Lung microvascular endothelial cell (primary cell): ENCODE measurements at regions not wholly inside any gene's neighbourhood (a gene's known extent, or its start where the extent isn't known, plus 50 kb on each side); places are given as distances from the start of the nearest gene placed in this dataset.

Experiments
- DNase-seq, 2 donors: peaks; one replicate each; pipeline versions ENCODE4 v3.0.0 to v3.0.0-alpha.2; 2010; ENCODE audit warnings: low read depth in 2 of 2

DNA sequence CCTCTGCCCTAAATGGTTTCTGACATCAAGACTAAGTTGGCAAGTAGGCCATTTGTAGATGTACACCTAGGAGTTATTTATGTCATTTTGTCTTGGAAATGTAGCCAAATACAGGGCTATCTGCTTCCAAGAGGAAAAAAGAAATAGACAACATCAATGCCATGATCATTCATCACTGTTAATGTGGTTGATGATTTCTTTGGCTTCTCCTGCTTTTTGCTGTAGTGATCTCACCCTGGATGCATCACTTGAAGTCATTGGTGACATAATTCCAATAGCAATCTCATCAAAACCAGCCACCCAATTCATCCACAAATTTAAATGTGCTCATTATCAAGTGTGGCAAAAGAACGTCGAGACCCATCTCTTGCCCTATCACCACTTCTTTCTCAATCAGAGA is 222.6 kb upstream of the PPARGC1A start:
- no peak for DNase-seq

DNA sequence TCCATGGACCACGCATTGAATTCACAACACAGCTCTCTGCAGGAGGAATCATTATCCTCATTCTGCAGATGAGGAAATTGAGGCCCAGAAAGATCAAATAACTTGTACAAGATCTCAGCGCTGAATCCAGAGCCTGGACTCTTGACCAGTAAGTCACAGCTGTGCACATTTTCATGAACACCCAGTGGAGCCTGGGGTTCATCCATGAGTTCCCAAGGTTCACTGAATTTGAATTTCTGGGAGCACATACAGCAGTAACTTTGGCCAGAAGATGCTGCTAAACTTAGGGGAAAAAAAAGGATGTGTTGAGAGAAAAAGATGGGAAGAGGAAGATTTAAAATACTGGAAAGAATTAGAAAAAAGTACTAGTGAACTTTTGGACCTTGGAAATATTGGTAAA is 218.7 kb upstream of the PPARGC1A start:
- DNase-seq = no peak

DNA sequence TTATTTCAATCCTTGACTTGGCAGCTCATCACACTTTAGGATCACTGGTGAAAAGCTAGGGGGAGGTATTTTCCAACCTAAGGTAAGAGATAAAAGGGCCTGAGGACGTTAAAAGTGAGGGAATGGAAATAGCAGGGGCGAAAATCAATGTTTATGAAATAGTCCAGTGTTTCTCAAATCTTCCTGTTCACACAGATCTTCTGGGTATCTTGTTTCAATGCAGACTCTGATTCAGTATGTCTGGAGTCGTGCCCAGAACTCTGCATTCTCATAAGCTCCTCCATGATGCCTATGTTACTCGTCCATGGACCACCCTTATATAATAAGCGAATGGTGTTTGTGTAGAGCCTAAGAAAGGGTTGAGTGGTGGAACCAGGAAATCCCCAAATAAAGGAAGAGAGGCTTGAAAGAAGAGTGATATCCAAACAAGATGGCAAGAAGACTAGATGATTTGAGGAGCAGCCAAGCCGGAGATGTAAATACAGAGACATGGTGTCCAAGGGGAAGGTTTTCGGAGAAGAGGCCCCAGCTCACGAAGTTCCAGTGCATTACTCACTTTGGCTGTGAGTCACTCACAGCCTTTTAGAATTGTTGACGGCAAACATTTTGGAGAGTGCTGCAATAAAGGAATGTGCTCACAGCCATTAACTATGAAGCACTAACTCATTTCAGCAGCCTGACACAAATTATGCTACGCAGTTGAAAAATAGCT is 215.6 kb upstream of the PPARGC1A start:
- peak in 1 of 2 donors; percentile 55 for DNase-seq

DNA sequence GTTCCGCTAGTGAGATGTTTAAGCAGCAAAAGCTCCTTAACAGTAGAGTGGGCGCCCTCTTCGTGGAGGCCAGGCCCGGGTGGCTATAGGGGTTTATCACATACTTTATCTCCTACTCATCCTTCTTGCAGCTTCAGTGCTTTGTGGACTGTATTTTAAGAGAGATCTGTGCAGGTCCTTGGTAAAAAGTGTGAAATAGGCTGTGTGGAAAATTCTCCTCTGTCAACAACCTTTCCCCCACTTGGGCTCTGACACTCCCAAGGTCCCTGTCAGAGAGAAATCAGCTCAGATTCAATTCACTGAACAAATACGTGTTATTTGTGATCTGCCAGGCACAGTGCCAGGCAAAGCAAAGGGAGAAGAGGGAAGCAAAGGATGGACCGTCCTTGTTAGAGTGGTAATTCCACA is 214.3 kb upstream of the PPARGC1A start:
- DNase-seq = no peak

DNA sequence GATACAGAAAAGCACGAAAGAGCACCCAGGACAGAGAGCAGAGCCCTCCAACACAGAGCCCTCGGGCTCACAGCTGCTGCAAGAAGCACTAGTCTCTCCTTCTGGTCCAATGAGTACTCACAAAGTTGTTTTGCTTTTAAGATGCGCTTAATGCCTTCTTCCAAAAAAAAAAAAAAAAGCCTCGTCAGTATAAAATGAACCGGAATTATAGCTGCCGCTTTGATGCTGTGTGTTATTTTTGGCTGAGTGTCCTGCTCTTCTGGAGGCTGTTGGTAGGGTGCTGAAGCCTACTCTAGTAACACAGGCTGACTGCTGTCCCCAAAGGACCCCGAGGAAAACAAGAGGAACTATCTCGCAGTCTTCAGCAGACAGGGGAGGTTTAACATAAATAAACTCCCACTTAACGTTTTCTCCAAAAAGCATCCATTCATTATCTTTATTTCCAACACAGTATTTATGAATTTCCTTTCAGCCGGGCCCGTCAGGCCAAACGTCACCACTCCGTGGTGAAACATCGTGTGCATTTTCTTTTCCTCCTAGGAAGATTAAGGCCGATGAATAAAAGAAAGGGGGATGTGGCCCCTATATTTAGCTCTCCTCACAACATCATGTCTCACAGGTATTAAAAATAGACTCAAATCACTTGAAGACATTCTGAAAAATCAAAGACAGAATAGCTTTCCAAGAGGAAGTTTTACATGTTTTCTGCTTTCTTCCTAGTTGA is 213.7 kb upstream of the PPARGC1A start:
- DNase-seq = peak in 1 of 2 donors; percentile 13

DNA sequence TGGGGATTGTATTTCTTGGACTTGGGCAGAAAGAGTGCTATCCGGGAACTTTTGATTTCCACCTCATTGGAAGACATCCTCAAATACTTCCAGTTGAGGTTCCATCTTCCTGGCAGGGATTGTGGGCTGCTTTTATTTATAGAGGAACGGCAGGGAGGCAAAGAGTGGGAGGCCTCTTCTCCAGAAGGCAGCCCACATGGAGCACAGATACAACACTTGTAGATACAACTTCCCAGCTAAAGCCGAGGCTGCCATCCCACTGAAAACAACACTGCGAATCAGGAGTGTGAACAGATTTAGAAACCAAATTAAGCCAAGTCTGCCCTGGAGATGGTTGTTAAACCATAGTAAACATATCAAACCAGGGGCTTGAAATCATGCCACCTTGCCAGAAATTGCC is 212.8 kb upstream of the PPARGC1A start:
- DNase-seq = no peak

DNA sequence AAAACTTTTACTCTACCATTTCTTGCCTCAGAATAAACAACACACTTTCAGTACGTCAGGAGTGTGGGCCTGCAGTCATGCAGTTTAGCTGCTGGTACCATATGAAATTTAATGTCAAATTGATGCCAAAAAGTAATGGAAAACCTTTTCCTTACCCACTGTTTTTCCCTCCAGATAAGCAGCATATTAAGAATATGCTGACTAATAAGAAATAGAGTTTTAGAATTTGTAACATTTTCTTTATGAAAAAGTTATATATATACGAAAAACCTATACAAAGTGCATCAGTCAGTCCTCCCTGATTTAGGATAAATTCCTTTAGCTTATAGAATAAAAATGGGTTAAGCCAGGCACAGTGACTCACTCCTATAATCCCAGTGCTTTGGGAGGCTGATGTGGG is 206.8 kb upstream of the PPARGC1A start:
- no peak for DNase-seq

DNA sequence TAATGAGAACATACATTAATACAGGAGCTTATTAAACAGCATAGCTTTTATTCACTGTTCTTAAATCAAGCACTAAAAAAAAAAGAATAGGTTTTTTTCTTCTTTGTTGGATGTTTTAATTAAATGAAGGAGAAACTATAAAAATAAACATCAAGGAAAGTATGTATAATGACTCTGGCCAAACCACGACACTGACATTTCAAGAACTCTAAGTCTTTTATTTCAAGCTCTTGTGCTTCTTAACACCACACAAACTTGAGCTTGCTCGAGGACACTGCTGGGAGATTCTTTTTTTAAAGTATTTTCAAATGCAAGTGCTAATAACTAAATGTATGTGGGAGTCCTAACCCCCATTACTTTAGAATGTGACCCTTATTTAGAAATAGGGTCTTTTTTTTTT is 204.9 kb upstream of the PPARGC1A start:
- no peak for DNase-seq

DNA sequence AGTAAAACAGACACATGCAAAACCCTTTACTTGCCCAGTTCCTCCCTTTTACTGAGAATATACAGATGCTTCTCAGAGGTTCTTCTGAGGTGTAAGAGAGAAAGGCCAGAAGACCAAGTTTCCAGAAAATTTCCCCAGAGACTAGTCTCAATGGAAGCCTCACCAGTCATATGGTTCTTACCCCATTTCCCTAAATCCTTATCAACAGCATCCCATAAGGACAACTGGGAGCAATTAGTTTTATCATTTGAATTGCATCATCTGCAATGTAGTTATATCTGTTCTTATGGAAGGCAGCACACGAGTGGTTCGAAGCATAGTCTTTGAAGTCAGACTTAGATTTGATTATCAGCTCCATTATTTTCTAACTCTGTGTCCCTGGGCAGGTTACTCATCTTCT is 203.6 kb upstream of the PPARGC1A start:
- no peak for DNase-seq

DNA sequence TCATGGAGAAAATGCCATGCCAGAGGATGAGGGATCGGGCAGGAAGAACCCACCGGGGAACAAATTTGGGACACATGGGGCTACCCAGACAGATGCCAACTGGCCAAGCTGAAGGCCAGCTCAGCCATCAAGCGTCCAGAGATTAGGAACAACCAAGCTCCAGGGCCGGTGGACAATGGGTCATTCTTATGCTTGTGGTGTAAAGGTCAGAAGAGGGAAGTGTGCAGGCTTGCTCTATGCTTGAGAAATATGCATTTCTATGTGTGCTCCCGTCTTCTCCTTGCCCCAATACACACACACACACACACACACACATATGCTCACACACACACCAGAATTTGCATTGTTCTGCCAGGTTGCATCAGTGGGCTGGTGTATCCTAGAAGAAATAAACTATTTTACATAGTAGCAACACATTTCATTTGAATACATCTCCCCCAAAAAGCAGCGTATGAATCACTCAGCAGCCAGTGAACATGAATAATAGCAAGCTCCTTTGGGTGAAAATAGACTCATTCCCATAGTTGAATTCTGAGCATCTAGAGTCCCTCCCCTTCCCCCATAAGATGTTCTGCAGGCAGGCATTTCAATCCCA is 201.9 kb upstream of the PPARGC1A start:
- DNase-seq = no peak

DNA sequence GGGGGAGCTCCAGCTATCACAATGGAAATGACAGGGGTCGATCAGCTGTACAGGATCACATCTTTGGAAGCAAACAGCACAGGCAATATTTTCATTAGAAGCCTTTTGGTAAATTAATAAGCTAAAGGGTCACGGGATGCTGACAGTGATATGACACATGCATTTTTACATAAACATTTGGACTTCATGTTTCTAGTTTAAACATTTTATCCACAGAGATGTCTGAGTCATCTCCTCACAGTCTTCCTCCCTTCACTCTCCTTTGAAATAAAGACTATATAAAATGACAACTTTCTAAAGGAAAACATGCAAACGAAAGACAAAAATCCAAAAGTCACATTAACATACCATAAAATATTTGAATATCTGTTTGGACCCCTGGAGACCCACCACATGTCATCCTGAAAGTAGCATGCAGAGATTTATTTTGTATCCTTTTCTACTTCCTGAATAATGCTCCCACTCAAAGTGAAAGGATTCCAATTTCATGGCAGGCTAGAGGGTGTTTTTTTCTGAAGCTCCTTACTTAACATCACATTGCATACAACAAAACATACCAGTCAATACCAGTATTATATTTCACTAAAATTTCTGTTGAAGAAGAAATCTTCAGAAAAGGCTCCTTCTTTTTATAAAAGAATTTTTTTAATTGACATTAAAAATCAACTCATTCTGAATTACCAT is 200.1 kb upstream of the PPARGC1A start:
- peak in 1 of 2 donors; percentile 58 for DNase-seq

DNA sequence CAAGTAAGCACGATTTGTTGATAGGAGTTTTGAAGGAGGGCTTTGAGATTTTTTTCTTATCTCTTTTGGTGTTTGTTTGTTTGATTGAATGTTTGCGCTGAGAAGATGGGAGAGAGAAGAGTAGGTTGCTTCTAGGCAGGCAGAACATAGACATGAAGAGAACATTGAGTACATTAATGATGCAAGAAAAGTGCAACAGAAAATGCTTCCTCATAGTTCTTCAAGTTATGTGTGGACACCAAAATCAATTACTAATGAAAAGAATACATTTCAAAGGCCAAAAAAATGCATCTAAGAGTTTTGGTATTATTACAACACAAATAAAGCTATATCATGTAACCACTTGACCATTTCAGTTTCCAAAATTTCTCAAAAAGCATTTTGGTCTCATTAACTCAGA is 191.0 kb upstream of the PPARGC1A start:
- no peak for DNase-seq

DNA sequence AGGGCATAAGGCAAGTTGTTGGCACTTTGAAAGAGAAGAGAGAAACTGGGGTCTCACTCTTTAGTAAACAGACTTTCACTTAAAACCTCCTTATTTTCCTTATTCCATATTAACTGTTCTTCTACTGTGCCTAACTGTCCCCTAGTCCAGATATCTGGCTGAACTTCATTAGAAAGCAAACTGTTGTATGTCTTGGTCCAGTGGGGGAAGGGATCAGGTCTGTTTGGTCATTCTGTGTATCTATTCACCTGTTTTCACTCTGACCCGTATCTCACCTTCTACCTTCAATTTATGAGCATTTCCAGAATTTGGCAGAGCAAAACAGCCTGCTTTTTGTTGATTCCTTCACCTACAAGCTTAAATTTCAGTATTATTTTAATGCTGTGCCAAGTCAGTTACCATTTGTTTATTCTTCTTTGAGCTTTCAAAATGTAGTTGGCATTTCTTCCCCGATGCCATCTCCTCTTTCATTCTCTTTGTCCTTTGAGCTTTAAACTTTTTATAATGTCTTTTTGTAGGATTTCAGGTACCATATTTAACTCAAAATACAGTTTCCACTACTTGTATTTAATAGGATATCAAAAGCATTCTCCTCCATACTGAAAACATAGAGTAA is 188.6 kb upstream of the PPARGC1A start:
- DNase-seq = no peak

DNA sequence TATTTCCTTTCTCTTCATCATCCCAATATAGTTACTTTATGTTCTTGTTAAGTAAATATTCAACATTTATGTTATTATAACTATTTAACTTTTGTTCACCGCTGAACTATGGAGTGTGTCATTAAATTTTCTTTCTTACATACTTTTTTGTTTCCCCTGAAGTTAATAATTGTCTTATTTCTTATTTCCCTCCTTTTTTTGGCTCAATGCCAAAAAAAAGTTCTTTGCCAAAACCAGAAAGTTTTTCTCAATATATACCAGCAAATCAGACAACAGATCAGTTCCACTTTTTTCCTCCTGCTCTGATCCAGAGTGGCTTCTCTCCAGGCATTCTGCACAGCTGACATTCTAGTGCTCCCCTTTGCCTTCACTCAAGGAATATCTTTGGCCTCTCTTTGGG is 187.0 kb upstream of the PPARGC1A start:
- DNase-seq = no peak

DNA sequence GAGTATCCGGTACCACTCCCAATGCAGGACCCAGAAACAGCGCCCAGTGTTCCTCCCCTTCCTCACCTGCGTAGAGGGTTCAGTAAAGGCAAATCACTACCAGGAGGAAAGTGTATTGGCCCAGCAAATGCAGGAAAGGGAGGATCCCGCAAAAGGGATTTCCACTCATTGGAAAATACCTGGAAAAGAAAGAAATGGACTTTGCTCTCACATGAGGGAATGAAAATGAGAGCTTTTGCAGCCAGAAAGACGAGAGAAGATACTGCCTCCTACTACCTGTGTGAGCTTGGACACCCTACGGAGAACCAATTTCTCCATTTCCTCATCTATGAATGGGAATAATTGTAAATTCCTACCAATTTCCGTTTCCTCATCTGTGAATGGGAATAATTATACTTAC is 184.1 kb upstream of the PPARGC1A start:
- no peak for DNase-seq

DNA sequence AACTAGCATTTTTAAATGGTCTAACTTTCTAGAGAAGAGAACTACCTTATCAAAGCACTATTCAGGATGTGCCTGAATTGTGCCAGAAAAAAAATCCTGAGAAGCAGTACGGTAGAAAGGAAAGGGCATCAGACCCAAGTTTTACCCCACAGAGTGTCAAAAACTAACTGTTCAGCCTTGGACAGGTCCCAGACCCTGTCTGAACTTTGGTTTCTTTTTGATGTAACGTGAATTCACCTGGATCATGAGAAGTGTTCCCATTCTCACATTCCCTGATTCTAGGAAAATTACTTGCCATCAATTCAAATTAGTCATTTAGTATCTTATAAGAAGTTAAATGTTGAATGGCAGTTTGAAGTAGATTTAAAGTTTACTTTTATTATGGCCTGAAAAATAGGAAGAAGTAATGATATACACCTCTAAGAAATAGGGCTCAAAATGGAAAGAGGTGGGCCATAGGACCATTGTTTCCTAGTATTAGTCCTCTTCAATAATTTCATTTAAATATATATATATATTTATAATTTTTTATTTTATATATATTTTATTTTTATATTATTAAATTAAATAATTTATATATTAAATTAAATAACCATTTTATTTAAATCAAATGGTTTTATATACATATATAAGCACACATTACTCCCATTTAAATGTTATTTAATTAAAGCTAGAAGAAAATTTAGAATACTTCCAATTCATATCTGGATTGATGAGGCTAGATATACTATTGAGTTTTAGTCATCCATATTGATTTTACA is 181.9 kb upstream of the PPARGC1A start:
- no peak for DNase-seq

DNA sequence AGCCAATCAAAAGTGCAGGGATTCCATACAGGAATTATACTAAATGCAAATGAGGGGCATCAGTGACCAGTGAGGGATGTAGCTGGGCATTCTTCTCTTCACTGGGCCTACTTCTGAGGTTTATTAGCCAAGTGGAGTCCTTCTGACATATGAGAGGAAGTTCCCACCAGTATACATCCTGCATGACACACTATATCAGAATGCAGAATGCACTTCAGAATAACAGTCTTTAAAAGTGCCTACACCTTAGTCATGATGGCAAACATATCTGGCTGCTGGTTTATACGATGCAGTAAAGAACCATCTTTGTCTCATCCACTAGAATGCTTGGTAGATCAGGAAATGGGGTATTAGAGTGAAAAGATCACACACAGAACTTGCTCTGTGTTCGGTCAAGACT is 180.3 kb upstream of the PPARGC1A start:
- DNase-seq = peak; percentile 6 to 87

DNA sequence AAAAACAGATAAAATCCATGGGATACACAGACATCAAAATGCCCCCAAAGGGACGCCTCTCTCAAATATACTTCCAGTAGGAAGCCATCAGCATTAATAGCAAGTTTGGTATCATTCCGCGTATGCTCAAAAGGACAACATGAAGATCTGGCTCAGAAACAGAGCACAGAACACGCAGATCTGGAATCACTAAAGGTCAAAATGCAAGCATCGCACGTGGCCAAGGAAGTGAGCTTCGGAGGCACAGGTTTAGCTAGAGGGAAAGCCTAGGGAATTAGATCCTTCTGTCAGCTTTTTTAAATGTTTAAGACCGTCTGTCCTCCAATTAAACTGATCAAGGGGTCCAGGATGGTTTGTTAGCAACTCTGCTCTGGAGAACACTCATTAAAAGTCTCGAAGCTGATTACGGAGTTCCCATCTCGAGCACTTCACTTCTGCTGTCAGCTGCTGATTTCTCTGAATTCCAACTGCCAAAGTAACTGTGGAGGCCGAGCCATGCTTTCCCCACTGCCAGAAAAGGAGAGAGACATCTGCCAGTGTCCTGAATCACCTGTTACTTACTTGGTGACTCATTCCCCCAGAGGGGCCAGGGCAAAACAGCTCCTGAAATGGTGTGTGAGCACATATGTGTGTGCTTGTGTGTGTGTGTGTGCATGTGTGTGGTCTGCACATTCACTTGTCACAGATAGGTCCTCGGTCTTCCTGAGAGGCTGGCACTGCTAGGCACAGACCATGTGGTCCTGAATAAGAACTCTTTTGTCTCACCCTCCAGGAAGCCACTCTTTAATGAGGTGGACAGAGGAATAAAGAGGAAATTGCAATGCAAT is 177.7 kb upstream of the PPARGC1A start:
- DNase-seq = peak in 1 of 2 donors; percentile 55

DNA sequence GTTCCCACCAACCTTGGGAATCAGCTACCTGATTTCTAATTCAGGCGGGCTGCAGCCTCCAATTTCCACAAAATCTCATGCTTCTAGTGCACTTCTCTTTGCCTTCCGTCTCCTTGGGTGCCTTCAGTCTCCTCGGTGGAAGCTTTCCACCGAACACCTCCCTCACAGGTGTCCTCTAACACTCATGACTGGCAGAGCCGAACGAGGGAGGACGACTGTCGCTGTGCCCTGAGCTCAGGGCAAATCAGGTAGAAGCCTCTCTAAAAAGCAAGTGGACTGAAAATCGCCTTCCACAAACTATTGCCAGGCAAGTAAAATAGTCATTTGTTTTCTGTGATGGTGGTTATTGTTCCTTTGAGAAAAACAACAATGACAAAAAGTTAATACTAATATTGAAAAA is 176.1 kb upstream of the PPARGC1A start:
- no peak for DNase-seq

DNA sequence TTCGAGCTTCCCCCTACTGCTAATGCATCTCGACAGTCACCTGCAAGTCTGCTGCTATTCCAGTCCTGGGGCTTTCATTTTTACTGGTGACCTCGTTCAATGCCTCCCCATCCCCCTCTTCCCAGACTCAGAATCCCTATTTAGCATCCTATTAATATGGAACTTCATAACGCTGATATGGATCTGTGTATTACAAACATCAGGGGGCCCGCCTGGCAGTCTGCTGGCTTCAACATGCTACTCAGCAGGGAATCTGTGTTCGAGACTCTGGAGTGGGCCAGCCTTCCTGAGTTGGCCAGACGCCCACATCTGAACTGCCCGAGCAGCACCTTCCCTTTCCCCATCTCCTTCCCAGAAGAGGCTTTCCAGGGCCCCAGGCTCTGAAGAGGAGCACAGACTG is 173.9 kb upstream of the PPARGC1A start:
- DNase-seq = no peak
